Prostate gland (tissue), 2 donors: ENCODE measurements at regions not wholly inside any gene's neighbourhood (a gene's known extent, or its start where the extent isn't known, plus 50 kb on each side); places are given as distances from the start of the nearest gene placed in this dataset.

Source experiments
- CTCF ChIP-seq, 4 experiments: fragments of 200-600 bp in 2 of 4; fragments of 450-650 bp in 2 of 4; sonication (generic) in 2 of 4; IDR thresholded peaks; 1 replicate in 3 of 4; 2 replicates in 1 of 4; pipeline ENCODE4 v1.5.1; 2016 to 2019; ENCODE audit warnings: antibody characterized with exemption in 4 of 4, mild to moderate bottlenecking in 2 of 4, moderate library complexity in 2 of 4
- POLR2AphosphoS5 ChIP-seq: sonication (generic); formaldehyde crosslinking; IDR thresholded peaks from one replicate; pipeline ENCODE4 v1.6.1; 2017; ENCODE audit warnings: antibody characterized with exemption

GRCh38 chr4:96012687-96013086 is 172.8 kb downstream of the PDHA2 start:
- no peak for TF ChIP-seq CTCF (IDR thresholded peaks at IDR 0.05)
- TF ChIP-seq POLR2AphosphoS5: no peak
